ENCODE measurements at regions not wholly inside any gene's neighbourhood (a gene's known extent, or its start where the extent isn't known, plus 50 kb on each side); places are given as distances from the start of the nearest gene placed in this dataset.
"Not testable (repeated sequence)": the region's sequence is repeated elsewhere in the genome, so short reads cannot be mapped to it uniquely, and the experiment has no call there.

DNA sequence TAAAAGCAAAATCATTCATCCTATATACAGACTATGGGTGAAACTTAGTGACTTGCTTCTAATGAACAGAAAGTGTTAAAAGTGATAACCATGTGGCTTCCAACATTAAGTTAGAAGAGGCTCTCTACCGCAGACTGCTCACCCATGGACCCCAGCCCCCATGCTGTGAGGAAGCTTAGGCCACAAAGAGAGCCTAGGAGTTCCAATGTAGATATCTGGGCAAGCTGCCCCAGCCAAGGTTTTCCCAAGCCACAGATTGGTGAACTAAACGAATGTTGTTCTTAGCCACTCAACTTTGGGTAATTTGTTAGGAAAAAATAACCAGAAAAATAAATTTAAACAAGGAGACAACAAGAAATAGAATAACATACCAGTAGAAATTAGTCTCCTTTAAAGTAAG lies 70.1 kb downstream of the TBC1D28 start:
- TF ChIP-seq, protein P1, sequence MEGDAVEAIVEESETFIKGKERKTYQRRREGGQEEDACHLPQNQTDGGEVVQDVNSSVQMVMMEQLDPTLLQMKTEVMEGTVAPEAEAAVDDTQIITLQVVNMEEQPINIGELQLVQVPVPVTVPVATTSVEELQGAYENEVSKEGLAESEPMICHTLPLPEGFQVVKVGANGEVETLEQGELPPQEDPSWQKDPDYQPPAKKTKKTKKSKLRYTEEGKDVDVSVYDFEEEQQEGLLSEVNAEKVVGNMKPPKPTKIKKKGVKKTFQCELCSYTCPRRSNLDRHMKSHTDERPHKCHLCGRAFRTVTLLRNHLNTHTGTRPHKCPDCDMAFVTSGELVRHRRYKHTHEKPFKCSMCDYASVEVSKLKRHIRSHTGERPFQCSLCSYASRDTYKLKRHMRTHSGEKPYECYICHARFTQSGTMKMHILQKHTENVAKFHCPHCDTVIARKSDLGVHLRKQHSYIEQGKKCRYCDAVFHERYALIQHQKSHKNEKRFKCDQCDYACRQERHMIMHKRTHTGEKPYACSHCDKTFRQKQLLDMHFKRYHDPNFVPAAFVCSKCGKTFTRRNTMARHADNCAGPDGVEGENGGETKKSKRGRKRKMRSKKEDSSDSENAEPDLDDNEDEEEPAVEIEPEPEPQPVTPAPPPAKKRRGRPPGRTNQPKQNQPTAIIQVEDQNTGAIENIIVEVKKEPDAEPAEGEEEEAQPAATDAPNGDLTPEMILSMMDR (IDR thresholded peaks at IDR 0.05; ENCODE audit: low read depth, low read length) = not testable (repeated sequence)
- not testable (repeated sequence) for TF ChIP-seq POLR2A (IDR thresholded peaks at IDR 0.05; ENCODE audit: extremely low read depth, insufficient read length)

Data from NB4 (cell line).